Adrenal gland (tissue), 9 donors: ENCODE measurements at regions not wholly inside any gene's neighbourhood (a gene's known extent, or its start where the extent isn't known, plus 50 kb on each side); places are given as distances from the start of the nearest gene placed in this dataset.

ENCODE experiments used
- DNase-seq, 7 donors: peaks; one replicate each; pipeline ENCODE4 v3.0.0-alpha.2; 2019 to 2020
- H3K27ac ChIP-seq, 5 donors: fragments of 200-600 bp; sonication (generic) in 4 of 5; 1 replicate in 3 of 5; 2 replicates in 2 of 5; pipeline versions ENCODE4 v1.5.1 to v1.8.0; 2016 to 2020; ENCODE audit warnings: mild to moderate bottlenecking in 1 of 5
- H3K27me3 ChIP-seq: fragments of 200-600 bp; 2 replicates; pipeline ENCODE4 v1.8.0; 2021
- H3K36me3 ChIP-seq, 2 donors: fragments of 200-600 bp; replicated peaks in 1 of 2; 1 replicate in 1 of 2; 2 replicates in 1 of 2; pipeline versions ENCODE4 v1.5.1 to v1.8.0; 2018 to 2022
- H3K4me1 ChIP-seq, 2 donors: fragments of 200-600 bp; replicated peaks in 1 of 2; 1 replicate in 1 of 2; 2 replicates in 1 of 2; pipeline versions ENCODE4 v1.5.1 to v1.8.0; 2018 to 2021
- H3K4me3 ChIP-seq, 4 donors: fragments of 200-600 bp; sonication (generic) in 3 of 4; one replicate each; pipeline ENCODE4 v1.5.1; 2016 to 2018
- H3K9me3 ChIP-seq, 3 donors: fragments of 200-600 bp; sonication (generic) in 1 of 3; replicated peaks in 1 of 3; 1 replicate in 2 of 3; 2 replicates in 1 of 3; pipeline versions ENCODE4 v1.5.1 to v1.8.0; 2016 to 2021
- CTCF ChIP-seq, 6 experiments: fragments of 450-650 bp in 4 of 6; fragments of 200-600 bp in 2 of 6; sonication (generic) in 1 of 6; IDR thresholded peaks; 1 replicate in 5 of 6; 2 replicates in 1 of 6; pipeline versions ENCODE4 v1.5.1 to v1.8.0; 2016 to 2021; ENCODE audit warnings: antibody characterized with exemption in 6 of 6, mild to moderate bottlenecking in 2 of 6, moderate library complexity in 1 of 6
- POLR2A ChIP-seq, 2 donors: fragments of 450-650 bp; IDR thresholded peaks; one replicate each; pipeline ENCODE4 v1.6.1; 2017; ENCODE audit warnings: antibody characterized with exemption in 2 of 2, mild to moderate bottlenecking in 2 of 2, moderate library complexity in 1 of 2
- WGBS, 4 donors: extraction: QIAGEN DNeasy Blood & Tissue Kit in 2 of 4; methylation state at CpG; one replicate each; pipeline versions ENCODE4 v1.1.5 to v1.1.7; 2013 to 2017; 5-methylcytosine and 5-hydroxymethylcytosine counted together
- intact Hi-C, 2 donors: fragments of 100-400 bp; cut with DNase I; formaldehyde crosslinking; loops; one replicate each; pipeline versions ENCODE4 v1.14.1 to v1.15.0; 2022 to 2023
- donor health status: healthy with polysubstance abuse.
- donor health status: Bipolar disorder and iron deficiency.
- donor health status: DM: yes; HTN: yes; CAD: no.
- donor health status: DM: no; HTN: no; CAD: no.
- donor health status: DM: no; HTN: no; CAD: no.

GRCh38 chr6:170029416-170030283, 261.2 kb downstream of the DLL1 start:
- DNase-seq = peak in 4 of 7 donors; percentile 2 to 25 (median 5)
- Histone ChIP-seq H3K36me3 (no peaks in the 10 kb centered on the region), H3K9me3 (no peaks in the 10 kb centered on the region), H3K4me1 (no peaks in the 10 kb centered on the region), H3K4me3 (no peak overlapping the region), H3K27ac (no peak overlapping the region), H3K27me3 (no peaks in the 10 kb centered on the region)
- WGBS, 4 donors = 78 to 82% (median 81%) methylated on average over 11 to 23 of the region's 23 CpGs
- TF ChIP-seq POLR2A (IDR thresholded peaks at IDR 0.05) = no peak
- no peak for TF ChIP-seq CTCF (IDR thresholded peaks at IDR 0.05)
- intact Hi-C loops = no loop called here

GRCh38 chr6:170028629-170029345, 262.1 kb downstream of the DLL1 start:
- Histone ChIP-seq H3K9me3 (no peaks in the 10 kb centered on the region), H3K36me3 (no peaks in the 10 kb centered on the region), H3K4me3 (no peak overlapping the region), H3K4me1 (no peaks in the 10 kb centered on the region), H3K27ac (no peak overlapping the region), H3K27me3 (no peaks in the 10 kb centered on the region)
- WGBS, 4 donors = 72 to 84% (median 81%) methylated on average over 20 to 23 of the region's 23 CpGs
- peak in 2 of 7 donors; percentile 4 to 34 for DNase-seq
- TF ChIP-seq CTCF (IDR thresholded peaks at IDR 0.05) (no peak), POLR2A (IDR thresholded peaks at IDR 0.05) (no peak)
- intact Hi-C loops = no loop called here

GRCh38 chr6:170027647-170028043, 263.2 kb downstream of the DLL1 start:
- Histone ChIP-seq H3K9me3 (no peaks in the 10 kb centered on the region), H3K4me1 (no peaks in the 10 kb centered on the region), H3K36me3 (no peaks in the 10 kb centered on the region), H3K27ac (no peak overlapping the region), H3K4me3 (no peak overlapping the region), H3K27me3 (peaks cover 11% of the 10 kb centered on the region)
- DNase-seq = no peak
- no peak for TF ChIP-seq CTCF (IDR thresholded peaks at IDR 0.05)
- TF ChIP-seq POLR2A (IDR thresholded peaks at IDR 0.05) = no peak
- WGBS, 4 donors = 89 to 95% (median 92%) methylated on average over 4 of the region's 4 CpGs
- intact Hi-C loops = no loop called here

GRCh38 chr6:170026751-170027646, 263.9 kb downstream of the DLL1 start:
- Histone ChIP-seq H3K9me3 (no peaks in the 10 kb centered on the region), H3K27me3 (peaks cover 16% of the 10 kb centered on the region), H3K4me3 (no peak overlapping the region), H3K27ac (no peak overlapping the region), H3K36me3 (no peaks in the 10 kb centered on the region), H3K4me1 (no peaks in the 10 kb centered on the region)
- WGBS, 4 donors = 86 to 91% (median 88%) methylated on average over 9 to 13 of the region's 13 CpGs
- peak in 1 of 7 donors; percentile 3 for DNase-seq
- TF ChIP-seq CTCF (IDR thresholded peaks at IDR 0.05) = no peak
- TF ChIP-seq POLR2A (IDR thresholded peaks at IDR 0.05) = no peak
- intact Hi-C loops = no loop called here
